Stomach (tissue), 4 donors: ENCODE measurements at regions not wholly inside any gene's neighbourhood (a gene's known extent, or its start where the extent isn't known, plus 50 kb on each side); places are given as distances from the start of the nearest gene placed in this dataset.

Source experiments
- CTCF ChIP-seq, 7 experiments: fragments of 450-650 bp in 4 of 7; fragments of 200-600 bp in 3 of 7; sonication (generic) in 3 of 7; IDR thresholded peaks; one replicate each; pipeline ENCODE4 v1.5.1; 2016 to 2019; ENCODE audit warnings: antibody characterized with exemption in 7 of 7, control low read depth in 2 of 7, mild to moderate bottlenecking in 1 of 7
- POLR2A ChIP-seq, 4 donors: fragments of 450-650 bp; IDR thresholded peaks; one replicate each; pipeline ENCODE4 v1.6.1; 2016; ENCODE audit warnings: antibody characterized with exemption in 4 of 4, control low read depth in 2 of 4, mild to moderate bottlenecking in 1 of 4, moderate library complexity in 1 of 4
- POLR2AphosphoS5 ChIP-seq, 3 donors: sonication (generic); formaldehyde crosslinking; IDR thresholded peaks; one replicate each; pipeline ENCODE4 v1.6.1; 2016; ENCODE audit warnings: antibody characterized with exemption in 3 of 3

- no peak for TF ChIP-seq CTCF (IDR thresholded peaks at IDR 0.05)
- no peak for TF ChIP-seq POLR2A (IDR thresholded peaks at IDR 0.05)
- TF ChIP-seq POLR2AphosphoS5 (IDR thresholded peaks at IDR 0.05), result no peak
These were observed 605.7 kb upstream of the PABPC4L start for GRCh38 chr4:134807231-134807745.
